H7 (cell line): ENCODE measurements at regions not wholly inside any gene's neighbourhood (a gene's known extent, or its start where the extent isn't known, plus 50 kb on each side); places are given as distances from the start of the nearest gene placed in this dataset.
A peak's percentile ranks its signal among the peaks of the same experiment; 100 is the strongest.
"Not testable (repeated sequence)": the region's sequence is repeated elsewhere in the genome, so short reads cannot be mapped to it uniquely, and the experiment has no call there.

ENCODE experiments used
- DNase-seq: peaks from one replicate; pipeline ENCODE4 v3.0.0; 2012
- H3K27me3 ChIP-seq: 2 replicates; pipeline ENCODE4 v1.6.0; 2011; ENCODE audit warnings: mild to moderate bottlenecking, low read length; ENCODE audit not compliant: control insufficient read depth, insufficient read depth
- H3K36me3 ChIP-seq: replicated peaks from 2 replicates; pipeline ENCODE4 v1.5.1; 2011; ENCODE audit warnings: low read length; ENCODE audit not compliant: control insufficient read depth, insufficient read depth
- H3K4me3 ChIP-seq: 2 replicates; pipeline ENCODE4 v1.5.1; 2011; ENCODE audit warnings: low read depth, mild to moderate bottlenecking, control low read depth, low read length, moderate library complexity; ENCODE audit not compliant: insufficient read depth

DNA sequence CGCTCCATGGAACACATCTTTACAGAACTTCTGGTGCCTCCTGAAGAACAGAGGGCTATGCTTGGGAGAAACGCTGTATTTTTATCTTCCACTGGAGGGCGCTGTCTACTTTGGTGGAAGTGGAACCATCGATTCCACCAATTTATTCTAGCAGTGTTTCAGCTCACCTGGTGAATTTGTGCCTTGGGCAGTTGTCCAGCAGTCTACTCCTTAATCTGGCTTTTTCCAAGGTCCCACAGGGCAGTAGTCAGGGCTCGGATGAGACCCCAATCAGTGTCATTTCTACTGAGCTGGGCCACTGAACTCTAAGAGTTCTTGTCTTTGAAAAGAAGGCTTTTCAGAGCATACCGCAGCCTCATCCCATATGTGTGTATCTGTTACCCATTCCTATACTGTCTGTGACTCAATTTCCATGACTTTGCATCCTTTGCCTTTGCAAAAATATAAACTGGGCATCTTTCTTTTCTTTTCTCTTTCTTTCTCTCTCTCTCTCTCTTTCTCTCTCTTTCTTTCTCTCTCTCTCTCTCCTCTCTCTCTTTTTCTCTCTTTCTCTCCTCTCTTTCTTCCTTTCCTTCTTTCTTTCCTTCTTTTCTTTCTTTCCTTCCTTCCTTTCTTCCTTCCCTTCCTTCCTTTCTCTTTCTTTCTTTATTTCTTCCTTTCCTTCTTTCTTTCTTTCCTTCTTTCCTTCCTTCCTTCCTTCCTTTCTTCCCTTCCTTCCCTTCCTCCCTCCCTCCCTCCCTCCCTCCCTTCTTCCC, 138.4 kb upstream of the ZNF618 start:
- Histone ChIP-seq H3K4me3 (no peak overlapping the region), H3K36me3 (no peaks in the 10 kb centered on the region), H3K27me3 (no peaks in the 10 kb centered on the region; the same call in 1 of the 2 replicates)
- DNase-seq, result peak; percentile 49

DNA sequence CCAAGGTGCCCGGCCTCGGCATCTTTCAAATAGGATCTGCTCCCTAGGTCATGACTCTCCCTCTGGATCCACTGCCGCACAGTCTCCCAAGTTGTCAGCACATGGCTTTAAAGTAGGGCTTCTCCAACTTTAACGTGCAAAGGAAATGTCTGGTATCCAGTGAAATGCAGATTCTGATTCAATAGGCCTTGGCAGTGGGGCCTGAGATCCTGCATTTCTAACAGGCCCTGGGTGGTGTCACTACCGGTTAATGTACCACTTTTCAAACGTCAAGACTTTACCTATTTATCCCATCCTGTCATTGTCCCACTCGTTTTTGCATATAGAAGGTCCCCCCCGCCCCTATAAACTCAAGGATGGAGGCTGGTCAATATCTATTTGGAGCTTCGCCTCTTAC, 137.6 kb upstream of the ZNF618 start:
- no peaks in the 10 kb centered on the region; the same call in 1 of the 2 replicates for H3K27me3 ChIP-seq

DNA sequence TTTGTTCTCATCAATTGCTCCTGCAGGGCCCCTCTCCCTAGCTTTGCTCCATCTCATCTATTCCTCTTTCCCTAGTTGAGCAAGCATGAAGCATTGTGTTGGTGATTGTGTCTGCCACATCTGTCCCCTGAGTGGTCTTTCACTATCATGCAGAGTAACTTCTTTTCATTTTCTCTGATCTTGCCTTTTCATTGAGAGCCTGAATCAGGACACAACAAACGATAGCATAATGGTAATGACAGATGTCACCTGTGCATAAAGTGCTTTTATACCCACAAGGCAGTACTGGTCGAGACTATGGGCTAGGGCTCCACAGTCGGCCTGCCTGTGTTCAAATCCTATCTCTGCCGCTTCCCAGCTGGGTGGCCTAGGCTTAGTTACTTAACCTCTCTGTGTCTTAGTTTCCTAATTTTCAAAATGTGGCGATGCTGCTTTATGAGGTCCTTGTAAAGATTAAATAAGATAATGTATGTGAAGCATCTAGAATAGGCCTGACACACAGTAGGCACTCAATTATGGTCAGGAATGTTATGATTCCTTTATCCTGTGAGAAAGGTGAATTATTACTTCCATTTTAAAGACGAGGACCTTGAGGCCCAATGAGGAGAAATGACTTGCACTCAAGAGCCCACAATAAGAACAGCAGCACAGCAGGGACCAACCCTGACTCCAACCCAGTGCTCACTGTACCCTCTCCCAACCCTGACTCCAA, 137.1 kb upstream of the ZNF618 start:
- no peaks in the 10 kb centered on the region for H3K36me3 ChIP-seq
- H3K4me3 ChIP-seq, result no peak overlapping the region
- peak; percentile 22 for DNase-seq
- H3K27me3 ChIP-seq, result no peaks in the 10 kb centered on the region; the same call in 1 of the 2 replicates

More for the DNA sequence above, 137.6 kb upstream of the ZNF618 start:
- no peaks in the 10 kb centered on the region for H3K36me3 ChIP-seq
- no peak overlapping the region for H3K4me3 ChIP-seq
- DNase-seq, result no peak

DNA sequence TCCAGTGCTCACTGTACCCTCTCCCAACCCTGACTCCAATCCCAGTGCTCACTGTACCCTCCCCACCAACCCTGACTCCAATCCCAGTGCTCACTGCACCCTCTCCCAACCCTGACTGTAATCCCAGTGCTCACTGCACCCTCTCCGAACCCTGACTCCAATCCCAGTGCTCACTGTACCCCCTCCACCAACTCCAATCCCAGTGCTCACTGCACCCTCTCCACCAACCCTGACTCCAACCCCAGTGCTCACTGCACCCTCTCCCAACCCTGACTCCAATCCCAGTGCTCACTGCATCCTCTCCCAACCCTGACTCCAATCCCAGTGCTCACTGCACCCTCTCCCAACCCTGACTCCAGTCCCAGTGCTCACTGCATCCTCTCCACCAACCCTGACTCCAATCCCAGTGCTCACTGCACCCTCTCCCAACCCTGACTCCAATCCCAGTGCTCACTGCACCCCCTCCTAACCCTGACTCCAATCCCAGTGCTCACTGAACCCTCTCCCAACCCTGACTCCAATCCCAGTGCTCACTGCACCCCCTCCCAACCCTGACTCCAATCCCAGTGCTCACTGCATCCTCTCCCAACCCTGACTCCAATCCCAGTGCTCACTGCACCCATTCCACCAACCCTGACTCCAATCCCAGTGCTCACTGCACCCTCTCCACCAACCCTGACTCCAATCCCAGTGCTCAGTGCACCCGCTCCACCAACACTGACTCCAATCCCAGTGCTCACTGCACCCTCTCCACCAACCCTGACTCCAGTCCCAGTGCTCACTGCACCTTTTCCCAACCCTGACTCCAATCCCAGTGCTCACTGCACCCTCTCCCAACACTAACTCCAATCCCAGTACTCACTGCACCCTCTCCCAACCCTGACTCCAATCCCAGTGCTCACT, 136.3 kb upstream of the ZNF618 start:
- not testable (repeated sequence) for H3K36me3 ChIP-seq, DNase-seq, H3K4me3 ChIP-seq, H3K27me3 ChIP-seq

DNA sequence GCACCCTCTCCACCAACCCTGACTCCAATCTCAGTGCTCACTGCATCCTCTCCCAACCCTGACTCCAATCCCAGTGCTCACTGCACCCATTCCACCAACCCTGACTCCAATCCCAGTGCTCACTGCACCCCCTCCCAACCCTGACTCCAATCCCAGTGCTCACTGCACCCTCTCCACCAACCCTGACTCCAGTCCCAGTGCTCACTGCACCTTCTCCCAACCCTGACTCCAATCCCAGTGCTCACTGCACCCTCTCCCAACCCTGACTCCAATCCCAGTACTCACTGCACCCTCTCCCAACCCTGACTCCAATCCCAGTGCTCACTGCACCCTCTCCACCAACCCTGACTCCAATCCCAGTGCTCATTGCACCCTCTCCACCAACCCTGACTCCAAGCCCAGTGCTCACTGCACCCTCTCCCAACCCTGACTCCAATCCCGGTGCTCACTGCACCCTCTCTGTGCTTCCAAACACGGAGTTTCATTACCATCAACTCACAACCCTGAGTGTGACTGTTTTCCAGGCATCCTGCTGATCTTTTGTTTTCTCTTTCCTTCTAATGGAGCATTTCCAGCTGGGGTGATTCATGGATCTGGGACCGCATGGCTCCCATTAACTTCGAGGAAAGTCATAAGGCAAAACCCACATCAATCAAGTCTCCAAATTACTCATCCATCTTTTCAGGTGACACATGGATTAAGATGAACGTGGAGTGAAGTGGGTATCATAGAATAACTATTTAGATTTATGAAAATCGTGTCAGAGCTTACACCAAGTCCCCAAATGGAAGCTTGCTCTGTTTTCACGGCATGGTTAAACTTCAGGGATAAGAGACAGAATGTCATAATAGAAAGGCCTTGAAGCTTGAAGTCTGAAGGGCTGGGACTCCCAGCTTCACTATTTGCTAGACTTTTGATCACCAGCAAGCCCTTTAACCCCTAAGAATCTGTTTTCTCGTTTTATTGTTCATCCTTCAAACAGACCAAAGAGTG, 135.3 kb upstream of the ZNF618 start:
- not testable (repeated sequence) for H3K36me3 ChIP-seq, H3K4me3 ChIP-seq, H3K27me3 ChIP-seq, DNase-seq

DNA sequence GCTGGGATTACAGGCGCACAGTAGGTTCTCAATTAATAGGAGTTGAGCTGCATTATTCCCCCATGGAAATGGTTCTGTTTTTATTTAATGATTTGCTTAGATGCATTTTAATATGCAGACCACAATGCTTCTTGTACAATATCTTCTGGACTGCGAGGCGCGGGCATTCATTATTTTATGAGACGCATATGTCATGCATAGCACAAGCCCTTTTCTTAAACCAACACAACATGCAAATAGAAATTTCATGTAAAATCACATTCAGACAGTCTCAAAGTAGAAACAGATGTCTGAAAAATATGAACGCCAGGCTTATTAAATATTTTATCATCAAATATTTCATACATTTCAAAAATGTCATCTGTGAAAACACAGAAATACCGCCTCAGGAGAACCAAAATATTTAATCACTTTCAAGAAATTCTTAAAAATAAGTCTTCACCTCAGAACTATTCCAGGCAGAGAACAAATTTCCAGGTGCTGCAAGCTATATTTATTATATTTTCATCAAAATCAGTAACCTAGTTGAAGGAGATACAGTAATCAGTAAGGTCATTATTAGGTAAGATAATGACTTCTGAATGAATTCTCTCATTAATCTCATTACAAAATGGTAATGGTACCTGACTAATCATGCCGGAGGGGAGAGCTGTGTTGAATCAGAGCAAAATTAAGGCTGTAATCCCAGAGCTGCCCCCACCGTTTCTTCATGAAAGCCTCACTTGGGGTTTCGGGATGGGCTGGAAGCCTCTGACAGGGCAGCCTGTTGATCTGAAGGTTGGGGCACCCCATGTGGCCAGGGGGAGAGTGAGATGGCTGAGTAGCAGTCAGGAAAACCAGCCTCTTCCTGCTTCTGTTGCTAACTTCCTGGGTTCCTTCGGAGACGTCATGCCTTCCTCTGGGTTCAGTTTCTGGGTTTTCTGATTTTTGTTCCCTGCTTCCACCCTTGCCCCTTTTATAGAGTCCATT, 133.9 kb upstream of the ZNF618 start:
- no peak overlapping the region for H3K4me3 ChIP-seq
- H3K27me3 ChIP-seq, result no peaks in the 10 kb centered on the region; the same call in 1 of the 2 replicates
- no peak for DNase-seq
- H3K36me3 ChIP-seq, result no peaks in the 10 kb centered on the region

DNA sequence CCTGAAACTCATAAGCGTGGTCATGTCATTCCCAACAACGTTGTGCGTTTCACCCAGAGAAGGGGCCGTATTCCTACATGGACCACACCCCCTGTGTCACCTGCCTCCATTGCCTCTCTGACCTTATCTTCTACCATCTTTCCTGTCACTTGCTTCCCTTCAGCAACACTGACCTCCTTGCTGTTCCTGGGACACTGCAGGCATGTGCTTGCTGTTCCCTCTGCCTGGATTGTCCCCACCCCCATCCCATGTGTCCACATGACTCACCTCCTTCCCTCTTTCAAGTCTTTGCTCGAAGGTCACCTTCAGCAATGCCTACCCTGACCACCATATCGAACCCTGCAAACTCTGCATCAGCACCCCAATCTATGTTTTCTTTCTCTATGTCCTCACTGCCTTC, 133.2 kb upstream of the ZNF618 start:
- Histone ChIP-seq H3K36me3 (no peaks in the 10 kb centered on the region), H3K27me3 (no peaks in the 10 kb centered on the region; the same call in 1 of the 2 replicates), H3K4me3 (no peak overlapping the region)
- DNase-seq, result no peak

DNA sequence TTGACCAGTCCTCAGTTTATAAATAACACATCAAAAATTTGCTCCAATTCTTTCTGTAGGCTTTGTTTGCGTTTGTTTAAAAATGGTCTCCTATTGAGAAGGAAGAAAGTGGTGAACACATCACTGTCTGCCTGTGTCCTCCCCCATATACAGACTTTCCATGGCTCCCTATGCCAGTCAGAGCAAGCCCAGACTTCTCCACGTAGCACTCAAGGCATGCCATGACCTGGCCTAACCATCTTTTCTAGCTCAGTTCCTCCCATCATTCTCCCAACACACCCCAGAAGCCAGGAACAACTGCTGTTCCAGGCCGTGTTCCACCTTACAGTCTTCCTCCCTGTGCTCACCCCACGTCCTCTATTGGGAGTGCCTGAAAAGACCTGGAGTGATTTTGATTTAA, 129.6 kb upstream of the ZNF618 start:
- H3K36me3 ChIP-seq, result no peaks in the 10 kb centered on the region
- H3K27me3 ChIP-seq, result no peaks in the 10 kb centered on the region; the same call in 1 of the 2 replicates
- DNase-seq, result no peak
- no peak overlapping the region for H3K4me3 ChIP-seq

DNA sequence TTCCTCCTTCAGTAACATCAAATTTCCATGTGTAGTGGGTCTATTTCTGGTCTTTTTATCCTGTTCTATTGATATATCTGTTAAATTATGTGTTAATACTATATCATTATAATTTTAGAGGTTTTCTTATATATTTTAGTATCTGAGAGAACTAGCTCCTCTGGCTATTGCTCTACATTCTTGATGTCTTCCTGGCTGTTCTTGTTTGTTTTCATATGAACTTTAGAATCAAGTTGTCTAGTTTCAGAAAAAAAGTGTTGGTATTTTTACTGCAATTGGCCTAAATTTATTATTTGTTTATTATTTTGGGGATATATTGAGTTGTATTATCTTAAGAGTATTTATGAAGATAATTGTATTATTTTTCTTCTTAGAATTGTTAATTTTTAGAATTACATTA, 128.0 kb upstream of the ZNF618 start:
- DNase-seq, result no peak
- Histone ChIP-seq H3K27me3 (no peaks in the 10 kb centered on the region), H3K36me3 (no peaks in the 10 kb centered on the region), H3K4me3 (no peak overlapping the region)

DNA sequence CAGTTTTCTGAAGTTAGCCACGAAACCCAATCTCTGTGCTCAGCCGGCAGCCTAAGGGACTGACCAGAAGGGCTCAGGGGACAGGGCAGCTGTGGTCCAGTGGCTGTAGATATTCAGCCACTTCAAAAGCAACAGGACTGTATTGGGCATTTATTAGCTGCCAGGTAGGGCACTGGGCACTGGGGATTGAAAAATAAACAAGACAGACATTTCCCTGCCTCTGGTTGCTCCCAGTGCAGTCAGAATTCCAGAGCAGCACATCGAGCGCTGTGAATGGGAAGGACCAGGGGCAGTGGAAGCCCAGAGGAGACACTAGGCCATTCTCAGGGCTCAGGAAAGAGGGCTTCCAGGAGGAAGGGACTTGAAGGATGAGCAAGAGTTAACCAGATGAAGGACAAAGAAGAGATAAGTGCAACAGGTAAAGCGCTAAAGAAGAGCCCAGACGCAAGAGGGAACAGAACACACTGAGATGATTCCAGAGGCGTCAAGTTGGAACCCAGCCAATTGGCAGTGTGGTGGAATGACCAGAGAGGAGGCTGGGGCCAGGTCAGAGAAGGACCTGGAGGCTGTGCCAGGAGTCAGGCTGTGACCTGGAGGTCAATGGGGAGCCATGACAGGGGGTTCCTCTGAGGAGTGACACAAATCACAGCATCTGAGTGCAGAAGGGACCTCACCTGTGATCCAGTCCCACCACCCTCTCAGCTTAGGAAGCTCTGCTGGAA, 122.5 kb upstream of the ZNF618 start:
- DNase-seq, result no peak
- Histone ChIP-seq H3K27me3 (0 out of 2 replicates have a peak, but pooled peaks cover 2% of the 10 kb centered on the region), H3K36me3 (no peaks in the 10 kb centered on the region), H3K4me3 (no peak overlapping the region)

DNA sequence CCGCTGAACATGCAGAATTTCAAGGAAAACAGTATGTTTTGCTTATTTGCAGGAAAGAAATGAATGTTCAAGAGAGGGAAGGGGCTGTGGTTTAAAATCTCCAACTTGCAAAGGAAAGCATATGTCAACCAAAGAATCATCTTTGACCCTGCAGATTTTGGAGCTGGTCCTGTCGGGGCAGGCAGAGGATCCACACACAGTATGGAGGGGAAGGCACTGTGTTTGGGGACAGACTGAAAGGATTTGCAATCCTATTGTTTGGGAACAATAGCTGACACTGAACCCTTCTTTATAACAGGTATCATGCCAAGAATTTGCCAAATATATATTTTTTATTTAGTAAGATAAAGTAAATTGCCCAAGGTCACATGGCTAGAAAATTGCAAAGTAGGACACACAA, 121.4 kb upstream of the ZNF618 start:
- Histone ChIP-seq H3K27me3 (0 out of 2 replicates have a peak, but pooled peaks cover 2% of the 10 kb centered on the region), H3K36me3 (no peaks in the 10 kb centered on the region), H3K4me3 (no peak overlapping the region)
- no peak for DNase-seq

DNA sequence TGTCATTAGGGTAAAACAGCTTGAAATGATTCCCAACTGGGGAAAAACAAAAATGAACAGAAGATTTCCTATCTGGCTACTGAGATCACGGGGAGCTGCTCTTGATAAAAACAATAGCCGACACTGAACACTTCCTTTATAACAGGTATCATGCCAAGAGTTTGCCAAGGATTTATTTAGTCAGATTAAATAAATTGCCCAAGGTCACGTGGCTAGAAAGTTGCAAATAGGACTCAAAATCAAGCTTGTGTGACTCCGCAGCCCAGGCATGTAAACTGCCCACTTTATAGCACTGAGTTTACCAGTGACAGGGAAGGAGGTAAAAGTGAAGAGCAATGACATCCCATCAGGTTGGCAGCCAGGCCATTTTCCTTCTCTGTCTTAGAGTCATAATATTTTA, 120.7 kb upstream of the ZNF618 start:
- Histone ChIP-seq H3K36me3 (no peaks in the 10 kb centered on the region), H3K4me3 (no peak overlapping the region), H3K27me3 (0 out of 2 replicates have a peak, but pooled peaks cover 2% of the 10 kb centered on the region)
- DNase-seq, result no peak
